Gastrocnemius medialis (tissue), 4 donors: ENCODE measurements at regions not wholly inside any gene's neighbourhood (a gene's known extent, or its start where the extent isn't known, plus 50 kb on each side); places are given as distances from the start of the nearest gene placed in this dataset.

ENCODE experiments used
- ATAC-seq, 2 donors: fragments of 150-250 bp; one replicate each; pipeline ENCODE4 v1.9.1; 2016
- DNase-seq, 2 donors: peaks; one replicate each; pipeline ENCODE4 v3.0.0-alpha.2; 2019
- H3K27ac ChIP-seq, 4 donors: fragments of 200-600 bp; sonication (generic); 1 replicate in 1 of 4; 2 replicates in 3 of 4; pipeline ENCODE4 v1.5.1; 2016 to 2018; ENCODE audit warnings: mild to moderate bottlenecking in 2 of 4, moderate library complexity in 1 of 4
- H3K27me3 ChIP-seq, 3 donors: fragments of 200-600 bp; sonication (generic) in 2 of 3; 1 replicate in 1 of 3; 2 replicates in 2 of 3; pipeline versions ENCODE4 v1.5.1 to v1.6.0; 2016 to 2019; ENCODE audit warnings: mild to moderate bottlenecking in 1 of 3, moderate library complexity in 1 of 3
- H3K36me3 ChIP-seq, 2 donors: fragments of 200-600 bp; sonication (generic) in 1 of 2; one replicate each; pipeline ENCODE4 v1.5.1; 2017 to 2018
- H3K4me1 ChIP-seq, 2 donors: fragments of 200-600 bp; sonication (generic) in 1 of 2; one replicate each; pipeline ENCODE4 v1.5.1; 2016 to 2017; ENCODE audit warnings: mild to moderate bottlenecking in 2 of 2
- H3K4me3 ChIP-seq, 4 donors: fragments of 200-600 bp; sonication (generic) in 3 of 4; 1 replicate in 1 of 4; 2 replicates in 3 of 4; pipeline ENCODE4 v1.5.1; 2016 to 2019; ENCODE audit warnings: mild to moderate bottlenecking in 2 of 4
- H3K9me3 ChIP-seq, 3 donors: fragments of 200-600 bp; sonication (generic) in 2 of 3; 1 replicate in 1 of 3; 2 replicates in 2 of 3; pipeline ENCODE4 v1.5.1; 2016 to 2019
- POLR2A ChIP-seq, 2 donors: fragments of 450-650 bp; IDR thresholded peaks; one replicate each; pipeline ENCODE4 v1.6.1; 2017; ENCODE audit warnings: antibody characterized with exemption in 2 of 2, mild to moderate bottlenecking in 2 of 2, moderate library complexity in 2 of 2
- in situ Hi-C, 4 donors: fragments of 200-750 bp; cut with MboI; loops; one replicate each; pipeline versions ENCODE4 v1.15.0 to v1.8.0; 2017; ENCODE audit warnings: low sequenced_read_pairs in 4 of 4
- intact Hi-C: fragments of 100-400 bp; cut with DNase I; formaldehyde crosslinking; loops from one replicate; pipeline ENCODE4 v1.15.1; 2023; ENCODE audit warnings: low total_unique reads
- TF ChIP-seq, protein P1 (sequence below), 5 experiments: fragments of 450-650 bp in 3 of 5; fragments of 200-600 bp in 2 of 5; sonication (generic) in 2 of 5; IDR thresholded peaks in 4 of 5; conservative IDR thresholded peaks in 1 of 5; 1 replicate in 4 of 5; 2 replicates in 1 of 5; pipeline ENCODE4 v1.5.1; 2016 to 2019; ENCODE audit warnings: antibody characterized with exemption in 5 of 5, mild to moderate bottlenecking in 3 of 5, moderate library complexity in 3 of 5

GRCh38 chr3:147122350-147122749 is 284.0 kb downstream of the ZIC4 start:
- no peak for DNase-seq
- TF ChIP-seq, protein P1, sequence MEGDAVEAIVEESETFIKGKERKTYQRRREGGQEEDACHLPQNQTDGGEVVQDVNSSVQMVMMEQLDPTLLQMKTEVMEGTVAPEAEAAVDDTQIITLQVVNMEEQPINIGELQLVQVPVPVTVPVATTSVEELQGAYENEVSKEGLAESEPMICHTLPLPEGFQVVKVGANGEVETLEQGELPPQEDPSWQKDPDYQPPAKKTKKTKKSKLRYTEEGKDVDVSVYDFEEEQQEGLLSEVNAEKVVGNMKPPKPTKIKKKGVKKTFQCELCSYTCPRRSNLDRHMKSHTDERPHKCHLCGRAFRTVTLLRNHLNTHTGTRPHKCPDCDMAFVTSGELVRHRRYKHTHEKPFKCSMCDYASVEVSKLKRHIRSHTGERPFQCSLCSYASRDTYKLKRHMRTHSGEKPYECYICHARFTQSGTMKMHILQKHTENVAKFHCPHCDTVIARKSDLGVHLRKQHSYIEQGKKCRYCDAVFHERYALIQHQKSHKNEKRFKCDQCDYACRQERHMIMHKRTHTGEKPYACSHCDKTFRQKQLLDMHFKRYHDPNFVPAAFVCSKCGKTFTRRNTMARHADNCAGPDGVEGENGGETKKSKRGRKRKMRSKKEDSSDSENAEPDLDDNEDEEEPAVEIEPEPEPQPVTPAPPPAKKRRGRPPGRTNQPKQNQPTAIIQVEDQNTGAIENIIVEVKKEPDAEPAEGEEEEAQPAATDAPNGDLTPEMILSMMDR (IDR thresholded peaks at IDR 0.05 in 4 of 5, conservative IDR thresholded peaks at IDR 0.05 in 1 of 5): no peak
- no peak for TF ChIP-seq POLR2A (IDR thresholded peaks at IDR 0.05)
- Histone ChIP-seq H3K27me3 (no peaks in the 10 kb centered on the region), H3K9me3 (no peaks in the 10 kb centered on the region), H3K4me3 (no peak overlapping the region), H3K36me3 (no peaks in the 10 kb centered on the region), H3K4me1 (no peaks in the 10 kb centered on the region), H3K27ac (no peak overlapping the region)
- ATAC-seq: no peak
- intact Hi-C loops: no loop called here
- in situ Hi-C loops: no loop called here

GRCh38 chr3:147119989-147120388 is 286.4 kb downstream of the ZIC4 start:
- Histone ChIP-seq H3K9me3 (no peaks in the 10 kb centered on the region), H3K27me3 (no peaks in the 10 kb centered on the region), H3K36me3 (no peaks in the 10 kb centered on the region), H3K4me1 (no peaks in the 10 kb centered on the region), H3K27ac (no peak overlapping the region), H3K4me3 (no peak overlapping the region)
- in situ Hi-C loops (no loop called here), intact Hi-C loops (no loop called here)
- no peak for TF ChIP-seq POLR2A (IDR thresholded peaks at IDR 0.05)
- TF ChIP-seq, protein P1 (IDR thresholded peaks at IDR 0.05 in 4 of 5, conservative IDR thresholded peaks at IDR 0.05 in 1 of 5): no peak
- no peak for DNase-seq
- no peak for ATAC-seq

GRCh38 chr3:147119346-147119745 is 287.0 kb downstream of the ZIC4 start:
- Histone ChIP-seq H3K9me3 (no peaks in the 10 kb centered on the region), H3K36me3 (no peaks in the 10 kb centered on the region), H3K4me3 (no peak overlapping the region), H3K4me1 (no peaks in the 10 kb centered on the region), H3K27me3 (no peaks in the 10 kb centered on the region), H3K27ac (no peak overlapping the region)
- intact Hi-C loops (no loop called here), in situ Hi-C loops (no loop called here)
- no peak for DNase-seq
- ATAC-seq: no peak
- TF ChIP-seq, protein P1 (IDR thresholded peaks at IDR 0.05 in 4 of 5, conservative IDR thresholded peaks at IDR 0.05 in 1 of 5): no peak
- no peak for TF ChIP-seq POLR2A (IDR thresholded peaks at IDR 0.05)

- TF ChIP-seq, protein P1 (IDR thresholded peaks at IDR 0.05 in 4 of 5, conservative IDR thresholded peaks at IDR 0.05 in 1 of 5): no peak
- no peak for TF ChIP-seq POLR2A (IDR thresholded peaks at IDR 0.05)
- Histone ChIP-seq H3K27me3 (no peaks in the 10 kb centered on the region), H3K36me3 (no peaks in the 10 kb centered on the region), H3K9me3 (no peaks in the 10 kb centered on the region), H3K27ac (no peak overlapping the region), H3K4me3 (no peak overlapping the region), H3K4me1 (no peaks in the 10 kb centered on the region)
- in situ Hi-C loops: no loop called here
- DNase-seq (no peak), ATAC-seq (no peak)
- intact Hi-C loops: no loop called here
Observed at GRCh38 chr3:147118611-147119010, 287.7 kb downstream of the ZIC4 start.

DNA sequence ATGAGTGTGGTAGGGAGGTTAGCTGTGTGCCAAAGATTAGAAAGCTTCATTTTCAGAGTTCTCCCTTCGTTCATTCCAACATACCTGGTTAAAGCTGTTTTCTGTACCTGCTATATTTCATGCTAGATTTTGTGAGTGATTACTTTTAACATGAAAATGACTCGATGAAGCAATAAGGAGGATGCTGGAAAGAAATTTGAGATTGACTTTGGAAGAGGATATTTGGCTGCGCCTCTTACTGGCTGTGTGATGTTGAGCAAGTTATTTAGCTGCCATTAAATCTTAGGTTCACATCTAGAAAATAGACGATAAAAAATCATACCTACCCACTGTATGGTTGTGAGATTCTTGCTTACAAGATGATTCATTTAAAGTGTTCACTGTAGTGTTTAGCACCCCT is 288.7 kb downstream of the ZIC4 start:
- Histone ChIP-seq H3K36me3 (no peaks in the 10 kb centered on the region), H3K27me3 (no peaks in the 10 kb centered on the region), H3K4me3 (no peak overlapping the region), H3K4me1 (no peaks in the 10 kb centered on the region), H3K27ac (no peak overlapping the region), H3K9me3 (no peaks in the 10 kb centered on the region)
- TF ChIP-seq, protein P1 (IDR thresholded peaks at IDR 0.05 in 4 of 5, conservative IDR thresholded peaks at IDR 0.05 in 1 of 5): no peak
- no peak for TF ChIP-seq POLR2A (IDR thresholded peaks at IDR 0.05)
- in situ Hi-C loops (no loop called here), intact Hi-C loops (no loop called here)
- ATAC-seq (no peak), DNase-seq (no peak)
